ENCODE measurements at regions not wholly inside any gene's neighbourhood (a gene's known extent, or its start where the extent isn't known, plus 50 kb on each side); places are given as distances from the start of the nearest gene placed in this dataset.

- no peak for DNase-seq (ENCODE audit: low read depth)
Observed at GRCh38 chr12:97275728-97276590, 186.6 kb upstream of the RMST start.

- no peak for DNase-seq (ENCODE audit: low read depth)
Observed at GRCh38 chr12:97276661-97277429, 185.8 kb upstream of the RMST start.

GRCh38 chr12:97283297-97283696 lies 179.3 kb upstream of the RMST start:
- no peak for DNase-seq (ENCODE audit: low read depth)

- no peak for DNase-seq (ENCODE audit: low read depth)
Observed at GRCh38 chr12:97288531-97288930, 174.1 kb upstream of the RMST start.

GRCh38 chr12:97292588-97292987 lies 170.0 kb upstream of the RMST start:
- DNase-seq (ENCODE audit: low read depth), result no peak

GRCh38 chr12:97293541-97293940 lies 169.1 kb upstream of the RMST start:
- DNase-seq (ENCODE audit: low read depth), result no peak

- DNase-seq (ENCODE audit: low read depth), result no peak
Observed at GRCh38 chr12:97299847-97300246, 162.8 kb upstream of the RMST start.

GRCh38 chr12:97300431-97300830 lies 162.2 kb upstream of the RMST start:
- DNase-seq (ENCODE audit: low read depth), result no peak

GRCh38 chr12:97300891-97301290 lies 161.7 kb upstream of the RMST start:
- no peak for DNase-seq (ENCODE audit: low read depth)

GRCh38 chr12:97301576-97301975 lies 161.0 kb upstream of the RMST start:
- no peak for DNase-seq (ENCODE audit: low read depth)

GRCh38 chr12:97305651-97306050 lies 157.0 kb upstream of the RMST start:
- no peak for DNase-seq (ENCODE audit: low read depth)

- no peak for DNase-seq (ENCODE audit: low read depth)
Observed at GRCh38 chr12:97306147-97306546, 156.5 kb upstream of the RMST start.

- peak; percentile 24 for DNase-seq (ENCODE audit: low read depth)
Observed at GRCh38 chr12:97308576-97309198, 153.9 kb upstream of the RMST start.

GRCh38 chr12:97309921-97310320 lies 152.7 kb upstream of the RMST start:
- no peak for DNase-seq (ENCODE audit: low read depth)

GRCh38 chr12:97312570-97313135 lies 150.0 kb upstream of the RMST start:
- no peak for DNase-seq (ENCODE audit: low read depth)

GRCh38 chr12:97313471-97314190 lies 149.0 kb upstream of the RMST start:
- DNase-seq (ENCODE audit: low read depth), result no peak

GRCh38 chr12:97316321-97316720 lies 146.3 kb upstream of the RMST start:
- no peak for DNase-seq (ENCODE audit: low read depth)

GRCh38 chr12:97321621-97322020 lies 141.0 kb upstream of the RMST start:
- DNase-seq (ENCODE audit: low read depth), result no peak

- DNase-seq (ENCODE audit: low read depth), result no peak
Observed at GRCh38 chr12:97322388-97322787, 140.2 kb upstream of the RMST start.

- DNase-seq (ENCODE audit: low read depth), result no peak
Observed at GRCh38 chr12:97323154-97323553, 139.4 kb upstream of the RMST start.

- DNase-seq (ENCODE audit: low read depth), result no peak
Observed at GRCh38 chr12:97324471-97324870, 138.1 kb upstream of the RMST start.

GRCh38 chr12:97335115-97335514 lies 127.5 kb upstream of the RMST start:
- DNase-seq (ENCODE audit: low read depth), result no peak
